CD4-positive, alpha-beta T cell (primary cell): ENCODE measurements at regions not wholly inside any gene's neighbourhood (a gene's known extent, or its start where the extent isn't known, plus 50 kb on each side); places are given as distances from the start of the nearest gene placed in this dataset.

Source experiments
- ATAC-seq: fragments of 200-7000 bp; cut with Tn5 transposase; one replicate; pipeline ENCODE4 v1.10.0; 2022; ENCODE audit warnings: mild to moderate bottlenecking; ENCODE audit not compliant: poor library complexity
- CTCF ChIA-PET: fragments of 350-600 bp; sonication (Branson Sonifier 250); formaldehyde crosslinking; loops from one replicate; lab custom pipeline; 2021; ENCODE audit warnings: antibody characterized with exemption, inconsistent platforms; lab: Charles Lee
- POLR2A ChIA-PET: fragments of 350-600 bp; sonication (Branson Sonifier 250); formaldehyde crosslinking; loops from one replicate; lab custom pipeline; 2021; ENCODE audit warnings: antibody characterized with exemption, inconsistent platforms; lab: Charles Lee
- DNase-seq, 14 experiments: peaks; one replicate each; pipeline ENCODE4 v3.0.0-alpha.2; 2013 to 2020; ENCODE audit warnings: mixed read lengths in 2 of 14
- H3K27ac ChIP-seq, 2 donors: one replicate each; pipeline versions ENCODE4 v1.5.1 to v1.7.0; 2013; ENCODE audit warnings: low read length in 2 of 2, low read depth in 1 of 2, mild to moderate bottlenecking in 1 of 2
- H3K27me3 ChIP-seq, 2 experiments: 1 replicate in 1 of 2; 2 replicates in 1 of 2; pipeline versions ENCODE4 v1.6.1 to v1.7.0; 2013; ENCODE audit warnings: low read length in 2 of 2, control low read depth in 1 of 2, mild to moderate bottlenecking in 1 of 2, moderate library complexity in 1 of 2; ENCODE audit not compliant: insufficient read depth in 2 of 2, control insufficient read depth in 1 of 2
- H3K36me3 ChIP-seq: one replicate; pipeline ENCODE4 v1.6.1; 2013; ENCODE audit warnings: low read length, control low read depth; ENCODE audit not compliant: insufficient read depth
- H3K4me1 ChIP-seq: one replicate; pipeline ENCODE4 v1.6.1; 2013; ENCODE audit warnings: low read length, control low read depth; ENCODE audit not compliant: insufficient read depth
- H3K4me3 ChIP-seq: one replicate; pipeline ENCODE4 v1.5.1; 2013; ENCODE audit warnings: mild to moderate bottlenecking, low read length, moderate library complexity
- H3K9me3 ChIP-seq, 2 experiments: 1 replicate in 1 of 2; 2 replicates in 1 of 2; pipeline versions ENCODE4 v1.6.1 to v1.7.0; 2013; ENCODE audit warnings: low read length in 2 of 2, mild to moderate bottlenecking in 2 of 2, control low read depth in 1 of 2, moderate library complexity in 1 of 2; ENCODE audit not compliant: control insufficient read depth in 1 of 2, insufficient read depth in 1 of 2
- H3K27ac Mint-ChIP-seq: one replicate; pipeline ENCODE4 v1.8.0; 2020; ENCODE audit warnings: mixed read lengths
- H3K27me3 Mint-ChIP-seq: one replicate; pipeline ENCODE4 v1.8.0; 2021; ENCODE audit warnings: mixed read lengths
- H3K36me3 Mint-ChIP-seq: one replicate; pipeline ENCODE4 v1.8.0; 2021; ENCODE audit warnings: low read depth, mixed read lengths
- H3K4me1 Mint-ChIP-seq: one replicate; pipeline ENCODE4 v1.8.0; 2021; ENCODE audit warnings: low read depth, mixed read lengths
- H3K4me3 Mint-ChIP-seq: one replicate; pipeline ENCODE4 v1.8.0; 2020; ENCODE audit warnings: mild to moderate bottlenecking, mixed read lengths
- H3K9me3 Mint-ChIP-seq: one replicate; pipeline ENCODE4 v1.8.0; 2020; ENCODE audit warnings: mixed read lengths
- CTCF ChIP-seq: fragments of 200-600 bp; IDR thresholded peaks from one replicate; pipeline ENCODE4 v1.8.0; 2022; ENCODE audit warnings: antibody characterized with exemption, mild to moderate bottlenecking
- intact Hi-C, 2 experiments: fragments of 100-400 bp; cut with DNase I in 1 of 2; cut with micrococcal nuclease in 1 of 2; formaldehyde crosslinking; loops; one replicate each; pipeline versions ENCODE4 v1.15.1 to v1.9.0; 2023 to 2025; cut with DNase I, micrococcal nuclease

GRCh38 chr6:169996378-169997051 lies 245.1 kb downstream of the ERMARD start:
- DNase-seq = no peak
- Histone ChIP-seq H3K4me1 (peaks cover 11% of the 10 kb centered on the region), H3K27ac (no peak overlapping the region), H3K4me3 (no peak overlapping the region), H3K9me3 (peaks cover 0 to 6% of the 10 kb centered on the region in 2 experiments), H3K36me3 (no peaks in the 10 kb centered on the region), H3K27me3 (no peaks in the 10 kb centered on the region)
- Mint-ChIP-seq H3K9me3 (no peaks in the 10 kb centered on the region), H3K4me1 (peaks cover 11% of the 10 kb centered on the region), H3K36me3 (no peaks in the 10 kb centered on the region), H3K4me3 (no peak overlapping the region), H3K27me3 (no peaks in the 10 kb centered on the region), H3K27ac (no peak overlapping the region)
- no peak for TF ChIP-seq CTCF
- ChIA-PET POLR2A (no interaction called here), CTCF (no interaction called here)
- intact Hi-C loops = no loop called here
- ATAC-seq = no peak

GRCh38 chr6:169994739-169995138 lies 243.3 kb downstream of the ERMARD start:
- no peak overlapping the region for H3K27ac ChIP-seq
- CTCF ChIA-PET = no interaction called here

GRCh38 chr6:169993861-169994481 lies 242.5 kb downstream of the ERMARD start:
- ChIA-PET CTCF (no interaction called here), POLR2A (no interaction called here)
- no peaks in the 10 kb centered on the region for H3K27me3 Mint-ChIP-seq
- intact Hi-C loops = loop anchor here in 1 of 2 experiments (5.0 kb wide), 1 partner anchor 42 kb away; no protein-coding TSS in a partner anchor
- Histone ChIP-seq H3K36me3 (no peaks in the 10 kb centered on the region), H3K27ac (no peak overlapping the region), H3K9me3 (no peaks in the 10 kb centered on the region), H3K4me1 (peaks cover 25% of the 10 kb centered on the region), H3K4me3 (no peak overlapping the region), H3K27me3 (no peaks in the 10 kb centered on the region)
- no peak overlapping the region for H3K4me3 Mint-ChIP-seq
- no peak overlapping the region for H3K27ac Mint-ChIP-seq
- DNase-seq (no peak), ATAC-seq (no peak)
- no peaks in the 10 kb centered on the region for H3K36me3 Mint-ChIP-seq
- TF ChIP-seq CTCF = no peak
- peaks cover 33% of the 10 kb centered on the region for H3K4me1 Mint-ChIP-seq
- H3K9me3 Mint-ChIP-seq = no peaks in the 10 kb centered on the region

More at GRCh38 chr6:169994739-169995138, 243.3 kb downstream of the ERMARD start:
- Mint-ChIP-seq H3K27ac (no peak overlapping the region), H3K4me1 (peaks cover 27% of the 10 kb centered on the region), H3K36me3 (no peaks in the 10 kb centered on the region), H3K9me3 (no peaks in the 10 kb centered on the region), H3K27me3 (no peaks in the 10 kb centered on the region), H3K4me3 (no peak overlapping the region)
- intact Hi-C loops = loop anchor here in 1 of 2 experiments (5.0 kb wide), 1 partner anchor 42 kb away; no protein-coding TSS in a partner anchor
- DNase-seq (no peak), ATAC-seq (no peak)
- Histone ChIP-seq H3K4me1 (peaks cover 21% of the 10 kb centered on the region), H3K27me3 (no peaks in the 10 kb centered on the region), H3K9me3 (no peaks in the 10 kb centered on the region), H3K36me3 (no peaks in the 10 kb centered on the region), H3K4me3 (no peak overlapping the region)
- TF ChIP-seq CTCF = no peak
- POLR2A ChIA-PET = no interaction called here
